ENCODE measurements at regions not wholly inside any gene's neighbourhood (a gene's known extent, or its start where the extent isn't known, plus 50 kb on each side); places are given as distances from the start of the nearest gene placed in this dataset.

DNA sequence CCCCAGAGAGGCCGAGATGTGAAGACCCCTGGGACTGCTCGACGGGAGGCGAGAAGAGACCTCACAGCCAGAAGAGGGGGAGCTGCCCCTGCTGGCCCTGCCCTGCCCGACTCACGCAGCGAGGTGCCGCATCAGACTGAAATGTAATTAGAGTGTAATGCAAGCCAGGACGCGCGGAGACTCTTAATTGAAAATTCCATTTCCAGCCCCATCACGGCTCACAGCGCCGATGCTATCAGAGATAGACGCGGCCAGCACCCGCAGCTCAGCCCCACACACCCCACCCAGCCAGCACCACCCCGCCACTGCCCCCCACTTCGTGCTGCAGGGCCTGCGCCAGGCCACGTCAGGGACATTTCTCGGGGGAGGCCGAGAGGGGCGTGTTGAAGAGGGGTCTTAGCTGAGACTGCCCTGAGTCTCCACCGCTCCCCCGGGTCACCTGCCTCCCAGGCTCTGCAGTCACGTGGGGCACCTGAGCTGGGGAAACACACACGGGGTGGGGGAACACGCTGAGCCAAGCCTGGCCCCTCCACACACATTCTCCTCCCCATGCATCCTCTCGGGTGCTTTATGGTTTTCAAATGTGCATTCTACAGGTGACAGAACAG lies 78.1 kb downstream of the TEX51 start:
- POLR2A ChIA-PET (ENCODE audit: partially characterized antibody): no interaction called here
- Histone ChIP-seq H3K79me2 (ENCODE audit: control insufficient read depth in 1 of 2, insufficient read depth in 2 of 2, low read length in 2 of 2) (no peaks in the 10 kb centered on the region), H3K27ac (ENCODE audit: low read depth, low read length) (no peak overlapping the region), H4K5ac (ENCODE audit: insufficient read length, low read depth, low read length) (no peak overlapping the region), H4K91ac (replicated peaks; ENCODE audit: insufficient read length, low read length) (no peak overlapping the region), H3K79me1 (ENCODE audit: low read depth, low read length) (no peaks in the 10 kb centered on the region), H2BK20ac (ENCODE audit: low read length) (no peak overlapping the region), H3K56ac (replicated peaks; ENCODE audit: insufficient read length, low read depth, low read length) (no peak overlapping the region), H3K9me3 (ENCODE audit: insufficient read depth in 2 of 2, low read depth in 1 of 2, low read length in 1 of 2) (no peaks in the 10 kb centered on the region), H4K8ac (ENCODE audit: extremely low read depth, insufficient read depth, low read length) (no peak overlapping the region), H3K23ac (ENCODE audit: insufficient read length) (no peak overlapping the region), H3K4ac (replicated peaks; ENCODE audit: insufficient read length, low read depth, low read length) (no peak overlapping the region), H3K4me2 (ENCODE audit: insufficient read depth in 1 of 2, low read depth in 2 of 2, low read length in 2 of 2) (no peak overlapping the region), H2AK5ac (ENCODE audit: low read depth, low read length) (no peak overlapping the region), H3K36me3 (ENCODE audit: control insufficient read depth in 2 of 4, insufficient read depth in 4 of 4, low read length in 3 of 4) (no peaks in the 10 kb centered on the region), H3K14ac (ENCODE audit: insufficient read length) (no peak overlapping the region), H2BK12ac (ENCODE audit: low read depth, low read length) (no peak overlapping the region), H3K4me3 (ENCODE audit: extremely low read depth in 1 of 4, insufficient read depth in 2 of 4, low read depth in 3 of 4, low read length in 4 of 4) (no peak overlapping the region), H2BK120ac (replicated peaks; ENCODE audit: low read depth, low read length) (no peak overlapping the region), H3K23me2 (ENCODE audit: low read depth, low read length) (no peaks in the 10 kb centered on the region), H2BK5ac (ENCODE audit: low read depth, low read length) (no peak overlapping the region), H3K27me3 (replicated peaks in 1 of 4; ENCODE audit: control insufficient read depth in 3 of 4, extremely low read depth in 1 of 4, insufficient read depth in 3 of 4, low read length in 3 of 4) (peaks cover 0 to 2% (median 0%) of the 10 kb centered on the region in 4 experiments; a peak in 3 of 7 replicates), H3K4me1 (replicated peaks in 1 of 4; ENCODE audit: control insufficient read depth in 3 of 4, insufficient read depth in 4 of 4, low read length in 3 of 4) (peaks cover 0 to 4% (median 0%) of the 10 kb centered on the region in 4 experiments; a peak in 4 of 7 replicates), H2AFZ (ENCODE audit: low read length) (no peak overlapping the region), H3K9ac (replicated peaks in 1 of 4; ENCODE audit: extremely low read depth in 1 of 4, low read depth in 3 of 4, low read length in 3 of 4) (no peak overlapping the region), H3K18ac (ENCODE audit: extremely low read depth, low read length) (no peak overlapping the region), H4K20me1 (replicated peaks in 1 of 2; ENCODE audit: control insufficient read depth in 1 of 2, insufficient read depth in 2 of 2, low read length in 2 of 2) (no peaks in the 10 kb centered on the region), H2BK15ac (ENCODE audit: low read length) (no peak overlapping the region)
- no peak for TF ChIP-seq SP2 (IDR thresholded peaks at IDR 0.05; ENCODE audit: low read length)
- TF ChIP-seq CREB1 (IDR thresholded peaks at IDR 0.05): no peak
- TF ChIP-seq SRF (IDR thresholded peaks at IDR 0.05; ENCODE audit: low read depth, low read length): no peak
- TF ChIP-seq TAF7 (optimal IDR thresholded peaks at IDR 0.05; ENCODE audit: borderline replicate concordance, low read depth, low read length): no peak
- no peak for TF ChIP-seq KDM5A (IDR thresholded peaks at IDR 0.05; ENCODE audit: low read length)
- no peak for TF ChIP-seq SAP30 (IDR thresholded peaks at IDR 0.05; ENCODE audit: insufficient read depth, insufficient replicate concordance, low read length)
- TF ChIP-seq CBX5 (IDR thresholded peaks at IDR 0.05; ENCODE audit: low read depth, low read length): no peak
- TF ChIP-seq KDM4A (IDR thresholded peaks at IDR 0.05; ENCODE audit: low read depth, low read length, severe bottlenecking): no peak
- no peak for TF ChIP-seq KDM1A (IDR thresholded peaks at IDR 0.05; ENCODE audit: borderline replicate concordance, low read length)
- no peak for TF ChIP-seq HDAC6 (IDR thresholded peaks at IDR 0.05; ENCODE audit: low read depth, low read length)
- TF ChIP-seq CEBPB (IDR thresholded peaks at IDR 0.05; ENCODE audit: low read depth, low read length): no peak
- no peak for TF ChIP-seq TAF1 (IDR thresholded peaks at IDR 0.05; ENCODE audit: low read depth, low read length)
- no peak for TF ChIP-seq POU5F1 (IDR thresholded peaks at IDR 0.05; ENCODE audit: low read depth, low read length)
- WGBS, 2 experiments (ENCODE audit: extremely low coverage in 1 of 2, insufficient coverage in 1 of 2, insufficient read length in 1 of 2, insufficient replicate concordance in 2 of 2, low coverage in 1 of 2, low lambda C conversion rate in 2 of 2, missing lambda C conversion rate in 1 of 2): 85% methylated on average over 29 of the region's 30 CpGs; no CpG with 5 or more reads in 1 of the 2 experiments
- DNase-seq (ENCODE audit: low read depth in 1 of 2, low spot score in 2 of 2) (no peak), FAIRE-seq (no peak)
- CTCF ChIA-PET (ENCODE audit: partially characterized antibody): interaction anchor here (0.5 to 1.7 kb wide), 5 partner anchors 14 to 200 kb away, joined by 3 to 5 read pairs (median 3); no protein-coding TSS in a partner anchor

Measured in H1 (cell line).